Left ventricle myocardium inferior (tissue), 1 donor: ENCODE measurements at regions not wholly inside any gene's neighbourhood (a gene's known extent, or its start where the extent isn't known, plus 50 kb on each side); places are given as distances from the start of the nearest gene placed in this dataset.

ENCODE experiments used
- DNase-seq: peaks from one replicate; pipeline ENCODE4 v3.0.0-alpha.2; 2020
- H3K27ac ChIP-seq: fragments of 200-600 bp; replicated peaks from 2 replicates; pipeline ENCODE4 v1.8.0; 2021
- H3K27me3 ChIP-seq: fragments of 200-600 bp; 2 replicates; pipeline ENCODE4 v1.8.0; 2021; ENCODE audit warnings: low read depth
- H3K36me3 ChIP-seq: fragments of 200-600 bp; 2 replicates; pipeline ENCODE4 v1.8.0; 2021
- H3K4me1 ChIP-seq: fragments of 200-600 bp; 2 replicates; pipeline ENCODE4 v1.8.0; 2021
- H3K4me3 ChIP-seq: fragments of 200-600 bp; 2 replicates; pipeline ENCODE4 v1.8.0; 2021; ENCODE audit warnings: mild to moderate bottlenecking, moderate library complexity
- H3K9me3 ChIP-seq: fragments of 200-600 bp; replicated peaks from 2 replicates; pipeline ENCODE4 v1.8.0; 2021
- CTCF ChIP-seq: fragments of 200-600 bp; IDR thresholded peaks from 2 replicates; pipeline ENCODE4 v1.8.0; 2021; ENCODE audit warnings: antibody characterized with exemption, mild to moderate bottlenecking, borderline replicate concordance
- intact Hi-C: fragments of 100-400 bp; cut with micrococcal nuclease; formaldehyde crosslinking; loops from one replicate; pipeline ENCODE4 v1.11.0; 2022
- donor health status: DM: no; HTN: yes; CAD: no; lungs with severe emphysema.

- DNase-seq: no peak
- Histone ChIP-seq H3K9me3 (peaks cover 7% of the 10 kb centered on the region), H3K36me3 (no peaks in the 10 kb centered on the region), H3K27ac (no peak overlapping the region), H3K27me3 (peaks cover 4% of the 10 kb centered on the region), H3K4me1 (no peaks in the 10 kb centered on the region), H3K4me3 (no peak overlapping the region)
- intact Hi-C loops: no loop called here
- TF ChIP-seq CTCF: no peak
These were observed 401.8 kb upstream of the ADAMTS16 start for GRCh38 chr5:4738298-4738697.

GRCh38 chr5:4740156-4740555 is 400.0 kb upstream of the ADAMTS16 start:
- Histone ChIP-seq H3K4me3 (no peak overlapping the region), H3K27me3 (peaks cover 4% of the 10 kb centered on the region), H3K27ac (no peak overlapping the region), H3K9me3 (peaks cover 25% of the 10 kb centered on the region), H3K4me1 (no peaks in the 10 kb centered on the region), H3K36me3 (no peaks in the 10 kb centered on the region)
- no peak for TF ChIP-seq CTCF
- DNase-seq: no peak
- intact Hi-C loops: no loop called here

DNA sequence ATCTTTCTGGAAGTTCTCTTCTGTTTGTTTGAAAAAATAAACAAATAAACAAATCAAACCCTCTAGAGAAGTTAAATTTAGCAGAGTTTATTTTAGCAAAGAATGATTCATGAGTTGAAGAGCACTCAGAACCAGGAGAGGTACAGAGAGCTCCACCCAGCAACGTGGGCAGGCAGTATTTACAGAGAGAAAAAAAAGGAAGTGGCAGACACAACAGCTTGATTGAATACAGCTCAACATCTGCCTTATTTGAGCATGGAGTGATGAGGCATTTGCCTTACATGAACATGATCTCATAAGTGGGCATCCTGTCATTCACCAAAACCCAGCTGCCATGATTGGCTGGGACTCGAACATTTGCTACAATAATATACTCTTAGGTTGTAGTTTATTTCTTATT is 381.6 kb upstream of the ADAMTS16 start:
- TF ChIP-seq CTCF: no peak
- H3K36me3 ChIP-seq: no peaks in the 10 kb centered on the region
- DNase-seq: no peak
- H3K27me3 ChIP-seq: no peaks in the 10 kb centered on the region
- no peak overlapping the region for H3K27ac ChIP-seq
- H3K9me3 ChIP-seq: no peaks in the 10 kb centered on the region
- no peak overlapping the region for H3K4me3 ChIP-seq
- intact Hi-C loops: no loop called here
- no peaks in the 10 kb centered on the region for H3K4me1 ChIP-seq

DNA sequence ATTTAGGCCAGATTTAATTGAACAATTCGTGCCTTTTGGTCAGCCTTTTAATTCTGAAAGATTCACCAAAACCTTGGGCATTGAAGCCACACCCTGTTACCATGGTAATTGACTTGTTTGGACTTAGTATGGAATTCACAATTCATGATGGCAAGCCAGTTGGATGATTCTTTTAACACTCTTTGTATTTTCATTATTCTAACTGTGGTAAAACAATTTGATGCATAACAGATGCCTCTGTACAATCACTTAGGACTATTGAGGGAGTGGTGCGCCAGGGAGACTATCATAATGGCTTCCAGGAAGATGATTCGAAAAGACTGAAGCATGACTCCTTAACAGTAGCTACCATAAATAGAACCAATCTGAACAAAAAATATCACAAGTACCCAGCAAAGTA is 381.1 kb upstream of the ADAMTS16 start:
- DNase-seq: no peak
- no peaks in the 10 kb centered on the region for H3K4me1 ChIP-seq
- no peak for TF ChIP-seq CTCF
- no peak overlapping the region for H3K27ac ChIP-seq
- H3K36me3 ChIP-seq: no peaks in the 10 kb centered on the region
- H3K27me3 ChIP-seq: no peaks in the 10 kb centered on the region
- no peak overlapping the region for H3K4me3 ChIP-seq
- H3K9me3 ChIP-seq: no peaks in the 10 kb centered on the region
- intact Hi-C loops: no loop called here

GRCh38 chr5:4762316-4762715 is 377.8 kb upstream of the ADAMTS16 start:
- intact Hi-C loops: no loop called here

More at GRCh38 chr5:4762316-4762715, 377.8 kb upstream of the ADAMTS16 start:
- no peaks in the 10 kb centered on the region for H3K4me1 ChIP-seq
- no peak overlapping the region for H3K27ac ChIP-seq
- no peaks in the 10 kb centered on the region for H3K36me3 ChIP-seq
- no peak overlapping the region for H3K4me3 ChIP-seq
- H3K9me3 ChIP-seq: peaks cover 17% of the 10 kb centered on the region
- no peak for DNase-seq
- TF ChIP-seq CTCF: no peak
- no peaks in the 10 kb centered on the region for H3K27me3 ChIP-seq
